NCI-H2081 treated with DMSO at 0.1 percent for 48 hours (cell line): ENCODE measurements at regions not wholly inside any gene's neighbourhood (a gene's known extent, or its start where the extent isn't known, plus 50 kb on each side); places are given as distances from the start of the nearest gene placed in this dataset.
"Not testable (repeated sequence)": the region's sequence is repeated elsewhere in the genome, so short reads cannot be mapped to it uniquely, and the experiment has no call there.

ENCODE experiments used
- DNase-seq: peaks from one replicate; lab custom pipeline; 2025; lab: John Stamatoyannopoulos, UW

GRCh38 chr12:46670636-46671035 lies 155.2 kb downstream of the SLC38A4 start:
- no peak for DNase-seq

GRCh38 chr12:46669720-46670119 lies 156.1 kb downstream of the SLC38A4 start:
- DNase-seq = no peak

DNA sequence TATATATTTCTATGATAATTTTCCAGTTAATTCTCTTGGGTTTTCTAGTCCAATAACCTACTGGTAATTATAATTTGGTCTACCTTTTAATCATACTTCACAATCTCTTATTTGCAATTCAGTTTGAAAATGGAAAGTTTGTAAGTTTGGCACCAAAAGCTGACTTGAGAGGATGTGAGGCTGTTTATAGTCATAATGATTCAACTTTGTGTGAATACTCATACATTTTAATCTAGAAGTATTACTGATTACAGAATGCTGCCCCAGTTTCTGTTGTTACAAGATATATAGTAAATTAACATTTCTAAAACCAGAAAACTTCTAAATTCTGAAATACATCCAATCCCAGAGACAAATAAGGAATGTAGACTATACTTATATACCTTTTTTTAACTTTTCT lies 158.2 kb downstream of the SLC38A4 start:
- DNase-seq = no peak

GRCh38 chr12:46664761-46665287 lies 161.0 kb downstream of the SLC38A4 start:
- DNase-seq = no peak

- DNase-seq = no peak
Observed at GRCh38 chr12:46663318-46663717, 162.5 kb downstream of the SLC38A4 start.

DNA sequence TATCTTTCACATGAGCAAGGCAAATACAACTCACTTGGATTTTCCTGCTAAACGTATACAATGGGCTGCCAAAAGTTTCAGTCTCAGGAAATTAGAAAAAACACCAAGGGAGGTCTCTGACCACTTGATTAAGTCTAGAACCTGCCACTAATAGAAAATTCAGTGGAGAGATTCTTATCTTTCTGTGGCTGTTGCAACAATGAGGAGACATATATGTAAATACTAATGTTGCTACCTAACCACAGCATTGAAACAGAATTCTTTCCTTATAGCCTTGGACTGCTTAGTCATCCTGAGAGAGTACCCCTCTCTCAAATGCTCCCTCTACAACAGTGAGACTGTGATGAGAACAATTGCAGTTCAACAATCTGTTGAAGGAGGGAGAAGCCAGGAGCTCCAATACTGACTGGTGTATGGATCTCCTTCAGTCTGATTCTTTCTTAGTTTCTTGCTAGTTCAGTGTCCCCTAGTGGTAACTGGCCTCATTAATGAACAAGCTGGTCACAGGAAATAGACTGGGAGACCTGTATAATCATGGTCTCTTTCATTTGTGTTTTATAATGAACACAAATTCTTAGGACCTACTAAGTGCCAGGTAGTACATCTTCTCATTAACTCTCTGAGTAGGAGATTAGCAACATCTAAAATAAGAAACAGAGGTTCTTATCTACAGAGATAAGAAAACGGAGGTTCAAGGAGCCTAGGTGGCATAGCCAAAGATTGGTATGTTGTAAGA lies 164.5 kb downstream of the SLC38A4 start:
- DNase-seq = peak; percentile 39

- DNase-seq = no peak
Observed at GRCh38 chr12:46660719-46661109, 165.1 kb downstream of the SLC38A4 start.

GRCh38 chr12:46660276-46660675 lies 165.5 kb downstream of the SLC38A4 start:
- no peak for DNase-seq

DNA sequence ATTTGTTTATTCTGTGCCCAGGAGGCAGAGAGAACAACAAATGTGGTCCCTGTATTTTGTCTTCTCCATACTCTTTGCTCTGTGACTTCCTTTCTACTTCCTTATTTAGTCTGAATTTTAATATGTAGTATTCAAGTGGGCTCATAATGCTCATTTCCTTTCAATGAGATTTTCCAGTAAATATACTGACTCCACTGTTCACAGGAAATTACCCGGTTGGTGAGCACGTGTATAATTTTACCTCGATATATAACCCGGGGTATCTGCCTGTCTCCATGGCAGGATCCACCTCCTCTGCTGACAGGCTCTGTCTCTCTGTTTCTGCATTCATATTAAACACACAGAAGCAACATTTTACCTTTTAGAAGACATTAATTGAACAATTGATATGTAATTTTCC lies 166.0 kb downstream of the SLC38A4 start:
- no peak for DNase-seq

DNA sequence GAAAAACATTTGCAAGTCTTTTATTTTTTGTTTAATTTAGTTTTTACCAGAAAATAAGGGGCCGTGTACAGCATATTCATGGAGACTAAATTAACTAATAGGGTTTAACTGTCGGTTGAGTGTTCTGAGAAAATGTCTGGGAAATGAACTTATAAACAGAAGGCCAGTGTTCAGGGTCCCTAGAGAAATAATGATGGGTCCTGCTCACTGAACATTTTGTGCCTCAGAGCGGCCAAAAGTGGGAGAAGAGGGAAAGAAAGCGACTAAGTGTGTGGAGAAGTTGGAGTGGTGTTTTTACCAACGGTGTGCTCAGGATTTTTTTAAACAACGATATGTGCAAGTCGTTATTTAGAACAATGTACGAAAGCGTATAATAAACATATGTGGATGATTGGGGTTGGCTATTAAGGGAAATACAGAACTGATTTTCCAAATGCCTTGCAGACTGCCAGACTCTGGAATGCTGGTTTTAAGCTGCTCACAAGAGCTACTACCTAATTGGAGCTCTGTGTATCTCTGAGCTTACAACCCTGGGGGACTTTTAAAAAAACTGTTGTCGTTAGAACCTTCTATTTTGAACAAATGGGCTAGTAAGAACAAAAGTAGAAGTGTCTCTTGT lies 166.7 kb downstream of the SLC38A4 start:
- DNase-seq = no peak

GRCh38 chr12:46657453-46658411 lies 168.1 kb downstream of the SLC38A4 start:
- no peak for DNase-seq

- DNase-seq = not testable (repeated sequence)
Observed at GRCh38 chr12:46655984-46656383, 169.8 kb downstream of the SLC38A4 start.

DNA sequence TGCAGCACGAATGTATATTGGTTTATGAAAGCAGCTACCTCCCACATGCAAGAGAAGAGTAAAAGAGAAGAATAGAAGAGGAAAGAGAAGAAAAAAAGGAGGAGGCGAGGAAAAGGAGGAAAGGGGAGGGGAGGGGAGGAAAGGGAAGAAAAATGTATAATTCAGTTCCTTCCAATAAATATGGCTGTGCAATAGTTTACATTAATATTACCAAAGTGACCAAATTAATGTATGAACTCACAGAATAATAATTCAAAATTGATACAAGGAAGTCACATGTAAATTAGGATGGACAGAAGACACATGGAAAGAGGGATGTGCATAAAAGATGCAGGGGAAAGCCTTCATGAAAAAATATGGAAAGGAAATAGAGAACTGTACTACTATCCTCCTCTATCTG lies 172.5 kb downstream of the SLC38A4 start:
- DNase-seq = no peak

GRCh38 chr12:46652692-46653091 lies 173.1 kb downstream of the SLC38A4 start:
- no peak for DNase-seq

GRCh38 chr12:46650688-46651087 lies 175.1 kb downstream of the SLC38A4 start:
- no peak for DNase-seq

GRCh38 chr12:46649433-46649832 lies 176.4 kb downstream of the SLC38A4 start:
- DNase-seq = no peak

GRCh38 chr12:46647034-46647433 lies 178.8 kb downstream of the SLC38A4 start:
- DNase-seq = no peak

DNA sequence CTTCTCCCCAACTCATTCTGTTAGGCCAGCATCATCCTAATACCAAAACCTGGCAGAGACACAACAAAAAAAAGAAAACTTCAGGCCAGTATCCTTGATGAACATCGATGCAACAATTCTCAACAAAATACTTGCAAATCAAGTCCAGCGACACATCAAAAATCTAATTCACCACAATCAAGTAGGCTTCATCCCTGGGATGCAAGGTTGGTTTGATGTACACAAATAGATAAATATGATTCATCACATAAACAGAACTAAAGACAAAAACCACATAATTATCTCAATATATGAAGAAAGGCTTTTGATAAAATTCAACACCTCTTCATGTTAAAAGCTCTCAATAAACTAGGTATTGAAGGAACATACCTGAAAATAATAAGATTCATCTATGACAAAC lies 184.1 kb downstream of the SLC38A4 start:
- DNase-seq = not testable (repeated sequence)

DNA sequence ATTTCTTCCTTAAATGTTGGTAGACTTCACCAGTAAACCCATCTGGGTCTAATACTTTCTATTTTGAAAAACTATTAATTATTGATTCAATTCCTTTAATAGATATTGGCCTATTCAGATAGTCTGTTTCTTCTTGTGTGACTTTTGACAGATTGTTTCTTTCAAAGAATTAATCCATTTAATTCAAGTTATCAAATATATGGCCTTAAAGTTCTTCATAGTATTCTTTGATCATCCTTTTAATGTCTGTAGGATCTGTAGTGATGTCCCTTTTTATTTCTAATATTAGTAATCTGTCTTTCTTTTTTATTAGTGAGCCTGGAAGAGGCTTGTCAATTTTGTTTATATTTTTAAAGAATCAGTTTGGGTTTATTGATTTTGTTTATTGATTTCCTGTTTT lies 190.0 kb downstream of the SLC38A4 start:
- DNase-seq = no peak

- no peak for DNase-seq
Observed at GRCh38 chr12:46629331-46630229, 196.2 kb downstream of the SLC38A4 start.

- DNase-seq = no peak
Observed at GRCh38 chr12:46628176-46628575, 197.6 kb downstream of the SLC38A4 start.
